ENCODE measurements at regions not wholly inside any gene's neighbourhood (a gene's known extent, or its start where the extent isn't known, plus 50 kb on each side); places are given as distances from the start of the nearest gene placed in this dataset.

- no peaks in the 10 kb centered on the region for H3K9me3 ChIP-seq (ENCODE audit: control insufficient read depth in 1 of 2, insufficient read depth in 1 of 2, low read length in 2 of 2)
- Mint-ChIP-seq H3K4me1 (ENCODE audit: low read depth) (peaks cover 9% of the 10 kb centered on the region), H3K36me3 (ENCODE audit: low read depth) (no peaks in the 10 kb centered on the region), H3K9me3 (no peaks in the 10 kb centered on the region), H3K27me3 (no peaks in the 10 kb centered on the region), H3K27ac (no peak overlapping the region), H3K4me3 (no peak overlapping the region)
- DNase-seq (no peak), ATAC-seq (ENCODE audit: poor library complexity) (no peak)
- H3K4me3 ChIP-seq (ENCODE audit: low read length) = no peak overlapping the region
- POLR2A ChIA-PET = no interaction called here
- peaks cover 4% of the 10 kb centered on the region for H3K4me1 ChIP-seq (ENCODE audit: insufficient read depth, low read length)
- no peaks in the 10 kb centered on the region for H3K27me3 ChIP-seq (ENCODE audit: control insufficient read depth in 1 of 2, insufficient read depth in 2 of 2, low read length in 2 of 2)
- no peak overlapping the region for H3K27ac ChIP-seq (ENCODE audit: low read depth in 1 of 2, low read length in 2 of 2)
- intact Hi-C loops (cut with DNase I, micrococcal nuclease) = no loop called here
- CTCF ChIA-PET = no interaction called here
- no peaks in the 10 kb centered on the region for H3K36me3 ChIP-seq (ENCODE audit: insufficient read depth, low read length)
- TF ChIP-seq, protein P1, sequence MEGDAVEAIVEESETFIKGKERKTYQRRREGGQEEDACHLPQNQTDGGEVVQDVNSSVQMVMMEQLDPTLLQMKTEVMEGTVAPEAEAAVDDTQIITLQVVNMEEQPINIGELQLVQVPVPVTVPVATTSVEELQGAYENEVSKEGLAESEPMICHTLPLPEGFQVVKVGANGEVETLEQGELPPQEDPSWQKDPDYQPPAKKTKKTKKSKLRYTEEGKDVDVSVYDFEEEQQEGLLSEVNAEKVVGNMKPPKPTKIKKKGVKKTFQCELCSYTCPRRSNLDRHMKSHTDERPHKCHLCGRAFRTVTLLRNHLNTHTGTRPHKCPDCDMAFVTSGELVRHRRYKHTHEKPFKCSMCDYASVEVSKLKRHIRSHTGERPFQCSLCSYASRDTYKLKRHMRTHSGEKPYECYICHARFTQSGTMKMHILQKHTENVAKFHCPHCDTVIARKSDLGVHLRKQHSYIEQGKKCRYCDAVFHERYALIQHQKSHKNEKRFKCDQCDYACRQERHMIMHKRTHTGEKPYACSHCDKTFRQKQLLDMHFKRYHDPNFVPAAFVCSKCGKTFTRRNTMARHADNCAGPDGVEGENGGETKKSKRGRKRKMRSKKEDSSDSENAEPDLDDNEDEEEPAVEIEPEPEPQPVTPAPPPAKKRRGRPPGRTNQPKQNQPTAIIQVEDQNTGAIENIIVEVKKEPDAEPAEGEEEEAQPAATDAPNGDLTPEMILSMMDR (IDR thresholded peaks at IDR 0.05) = no peak
Measured at GRCh38 chr5:67361932-67362729, 165.5 kb upstream of the CD180 start.

DNA sequence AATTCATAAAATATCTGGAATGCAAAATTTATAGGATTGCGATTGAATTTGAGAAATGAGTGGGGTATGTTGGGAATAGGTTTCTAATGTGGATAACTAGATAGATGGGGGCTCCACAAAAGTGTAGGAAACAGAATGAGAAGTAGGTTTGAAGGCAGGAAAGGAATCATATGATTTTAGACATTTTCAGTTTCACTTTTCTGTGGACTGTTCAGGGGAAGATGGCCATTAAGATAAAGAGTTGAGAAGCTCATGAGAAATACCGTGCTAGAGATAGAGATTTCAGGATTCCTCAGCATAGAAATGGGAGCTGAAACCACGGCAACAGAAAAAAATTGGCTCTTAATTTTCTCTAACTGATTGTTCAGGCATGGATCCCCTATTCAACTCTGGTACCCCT, 163.4 kb upstream of the CD180 start:
- no peak overlapping the region for H3K4me3 ChIP-seq (ENCODE audit: low read length)

DNA sequence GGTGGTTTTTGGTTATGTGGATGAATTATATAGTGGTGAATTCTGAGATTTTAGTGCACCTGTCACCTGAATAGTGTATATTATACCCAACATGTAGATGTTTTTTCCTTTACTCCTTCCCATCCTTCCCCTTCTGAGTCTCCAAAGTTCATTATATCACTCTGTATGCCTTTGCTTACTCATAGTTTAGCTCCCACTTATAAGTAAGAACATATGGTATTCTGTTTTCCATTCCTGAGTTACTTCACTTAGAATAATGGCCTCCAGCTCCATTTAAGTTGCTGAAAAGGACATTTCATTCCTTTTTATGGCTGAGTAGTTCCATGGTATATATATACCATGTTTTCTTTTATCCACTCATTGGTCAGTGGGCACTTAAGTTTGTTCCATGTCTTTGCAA, 161.6 kb upstream of the CD180 start:
- Mint-ChIP-seq H3K27me3 (no peaks in the 10 kb centered on the region), H3K9me3 (no peaks in the 10 kb centered on the region), H3K4me3 (no peak overlapping the region), H3K36me3 (ENCODE audit: low read depth) (no peaks in the 10 kb centered on the region), H3K4me1 (ENCODE audit: low read depth) (peaks cover 9% of the 10 kb centered on the region), H3K27ac (no peak overlapping the region)
- ATAC-seq (ENCODE audit: poor library complexity) (no peak), DNase-seq (no peak)
- H3K4me3 ChIP-seq (ENCODE audit: low read length) = no peak overlapping the region
- intact Hi-C loops (cut with DNase I, micrococcal nuclease) = no loop called here
- peaks cover 4% of the 10 kb centered on the region for H3K4me1 ChIP-seq (ENCODE audit: insufficient read depth, low read length)
- H3K9me3 ChIP-seq (ENCODE audit: control insufficient read depth in 1 of 2, insufficient read depth in 1 of 2, low read length in 2 of 2) = no peaks in the 10 kb centered on the region
- no peak overlapping the region for H3K27ac ChIP-seq (ENCODE audit: low read depth in 1 of 2, low read length in 2 of 2)
- CTCF ChIA-PET = no interaction called here
- TF ChIP-seq, protein P1 (IDR thresholded peaks at IDR 0.05) = no peak
- POLR2A ChIA-PET = interaction anchor here (0.6 kb wide), 1 partner anchor 110 kb away, joined by 5 read pairs; no protein-coding TSS in a partner anchor
- no peaks in the 10 kb centered on the region for H3K27me3 ChIP-seq (ENCODE audit: control insufficient read depth in 1 of 2, insufficient read depth in 2 of 2, low read length in 2 of 2)
- H3K36me3 ChIP-seq (ENCODE audit: insufficient read depth, low read length) = no peaks in the 10 kb centered on the region

More for the DNA sequence above, 163.4 kb upstream of the CD180 start:
- Mint-ChIP-seq H3K4me3 (no peak overlapping the region), H3K27me3 (no peaks in the 10 kb centered on the region), H3K9me3 (no peaks in the 10 kb centered on the region), H3K4me1 (ENCODE audit: low read depth) (peaks cover 9% of the 10 kb centered on the region), H3K27ac (no peak overlapping the region), H3K36me3 (ENCODE audit: low read depth) (no peaks in the 10 kb centered on the region)
- Histone ChIP-seq H3K27ac (ENCODE audit: low read depth in 1 of 2, low read length in 2 of 2) (no peak overlapping the region), H3K9me3 (ENCODE audit: control insufficient read depth in 1 of 2, insufficient read depth in 1 of 2, low read length in 2 of 2) (no peaks in the 10 kb centered on the region), H3K27me3 (ENCODE audit: control insufficient read depth in 1 of 2, insufficient read depth in 2 of 2, low read length in 2 of 2) (no peaks in the 10 kb centered on the region), H3K4me1 (ENCODE audit: insufficient read depth, low read length) (peaks cover 4% of the 10 kb centered on the region), H3K36me3 (ENCODE audit: insufficient read depth, low read length) (no peaks in the 10 kb centered on the region)
- DNase-seq = peak in 1 of 14 experiments; percentile 33
- ATAC-seq (ENCODE audit: poor library complexity) = no peak
- TF ChIP-seq, protein P1 (IDR thresholded peaks at IDR 0.05) = no peak
- POLR2A ChIA-PET = interaction anchor here (1.8 kb wide), 1 partner anchor 9 kb away, joined by 7 read pairs; no protein-coding TSS in a partner anchor
- intact Hi-C loops (cut with DNase I, micrococcal nuclease) = no loop called here
- CTCF ChIA-PET = no interaction called here

Data from CD4-positive, alpha-beta T cell (primary cell).